Right lobe of liver (tissue), 4 donors: ENCODE measurements at regions not wholly inside any gene's neighbourhood (a gene's known extent, or its start where the extent isn't known, plus 50 kb on each side); places are given as distances from the start of the nearest gene placed in this dataset.

Source experiments
- POLR2A ChIP-seq: fragments of 450-650 bp; IDR thresholded peaks from one replicate; pipeline ENCODE4 v1.6.1; 2017; ENCODE audit warnings: antibody characterized with exemption, mild to moderate bottlenecking
- TF ChIP-seq, protein P1 (sequence below), 4 donors: fragments of 200-600 bp in 3 of 4; fragments of 450-650 bp in 1 of 4; IDR thresholded peaks; one replicate each; pipeline versions ENCODE4 v1.5.1 to v1.8.0; 2016 to 2022; ENCODE audit warnings: antibody characterized with exemption in 4 of 4, mild to moderate bottlenecking in 2 of 4
- donor health status: DM: no; HTN: no; CAD: no.
- donor health status: DM: no; HTN: no; CAD: no.
- donor health status: DM: no; HTN: yes; CAD: no.

DNA sequence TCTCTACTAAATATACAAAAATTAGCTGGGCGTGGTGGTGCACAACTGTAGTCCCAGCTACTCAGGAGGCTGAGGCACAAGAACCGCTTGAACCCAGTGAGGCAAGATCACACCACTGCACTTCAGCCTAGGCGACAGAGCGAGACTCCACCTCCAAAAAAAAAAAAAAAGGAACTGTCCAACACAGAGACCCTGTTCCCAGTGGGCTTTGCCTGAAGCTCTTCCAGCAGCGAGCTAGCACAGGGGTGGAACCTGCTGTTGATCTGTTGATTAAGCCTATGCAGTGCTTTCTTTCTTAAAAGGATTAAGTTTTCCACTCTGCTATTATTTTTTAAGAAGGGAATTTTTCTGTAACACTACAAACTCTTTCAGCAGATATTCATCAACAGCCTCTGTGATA lies 171.0 kb upstream of the TUT7 start:
- TF ChIP-seq, protein P1, sequence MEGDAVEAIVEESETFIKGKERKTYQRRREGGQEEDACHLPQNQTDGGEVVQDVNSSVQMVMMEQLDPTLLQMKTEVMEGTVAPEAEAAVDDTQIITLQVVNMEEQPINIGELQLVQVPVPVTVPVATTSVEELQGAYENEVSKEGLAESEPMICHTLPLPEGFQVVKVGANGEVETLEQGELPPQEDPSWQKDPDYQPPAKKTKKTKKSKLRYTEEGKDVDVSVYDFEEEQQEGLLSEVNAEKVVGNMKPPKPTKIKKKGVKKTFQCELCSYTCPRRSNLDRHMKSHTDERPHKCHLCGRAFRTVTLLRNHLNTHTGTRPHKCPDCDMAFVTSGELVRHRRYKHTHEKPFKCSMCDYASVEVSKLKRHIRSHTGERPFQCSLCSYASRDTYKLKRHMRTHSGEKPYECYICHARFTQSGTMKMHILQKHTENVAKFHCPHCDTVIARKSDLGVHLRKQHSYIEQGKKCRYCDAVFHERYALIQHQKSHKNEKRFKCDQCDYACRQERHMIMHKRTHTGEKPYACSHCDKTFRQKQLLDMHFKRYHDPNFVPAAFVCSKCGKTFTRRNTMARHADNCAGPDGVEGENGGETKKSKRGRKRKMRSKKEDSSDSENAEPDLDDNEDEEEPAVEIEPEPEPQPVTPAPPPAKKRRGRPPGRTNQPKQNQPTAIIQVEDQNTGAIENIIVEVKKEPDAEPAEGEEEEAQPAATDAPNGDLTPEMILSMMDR (IDR thresholded peaks at IDR 0.05), result no peak
- TF ChIP-seq POLR2A, result no peak
